OCI-LY7 (cell line): ENCODE measurements at regions not wholly inside any gene's neighbourhood (a gene's known extent, or its start where the extent isn't known, plus 50 kb on each side); places are given as distances from the start of the nearest gene placed in this dataset.

Experiments used
- BruUV-seq: library from RNA; stranded (reverse); fragments of 400-500 nt; replicated peaks from 2 replicates; lab custom pipeline; 2021; lab: Mats Ljungman, UMichigan
- CTCF ChIA-PET: fragments of 300-600 bp; sonication (Branson Sonifier 250); formaldehyde crosslinking; loops from one replicate; lab custom pipeline; 2022; ENCODE audit warnings: antibody characterized with exemption; ENCODE audit not compliant: unreplicated experiment; lab: Charles Lee
- POLR2A ChIA-PET: fragments of 300-600 bp; sonication (Branson Sonifier 250); formaldehyde crosslinking; loops from one replicate; lab custom pipeline; 2022; ENCODE audit warnings: antibody characterized with exemption; lab: Charles Lee
- DNase-seq: peaks from one replicate; pipeline ENCODE4 v3.0.0-alpha.2; 2015; ENCODE audit warnings: low spot score
- H2AFZ ChIP-seq: fragments of 200-600 bp; sonication (generic), shearing (Covaris generic); 2 replicates; pipeline ENCODE4 v1.6.1; 2014; ENCODE audit warnings: mild to moderate bottlenecking, antibody characterized with exemption, low read length, moderate library complexity
- H3K27ac ChIP-seq: fragments of 200-600 bp; sonication (generic); 2 replicates; pipeline ENCODE4 v1.5.1; 2014; ENCODE audit warnings: mixed run types, low read depth, mild to moderate bottlenecking, moderate library complexity, low read length, inconsistent platforms; ENCODE audit not compliant: poor library complexity, severe bottlenecking
- H3K36me3 ChIP-seq: fragments of 200-600 bp; sonication (generic); 2 replicates; pipeline ENCODE4 v1.6.1; 2014; ENCODE audit warnings: mild to moderate bottlenecking, antibody characterized with exemption, low read length, moderate library complexity, mixed read lengths; ENCODE audit not compliant: insufficient read depth
- H3K4me1 ChIP-seq: fragments of 200-600 bp; sonication (generic); 2 replicates; pipeline ENCODE4 v1.5.1; 2014; ENCODE audit warnings: mild to moderate bottlenecking, low read length; ENCODE audit not compliant: insufficient read depth, poor library complexity, severe bottlenecking
- H3K4me2 ChIP-seq: fragments of 200-600 bp; sonication (generic); 2 replicates; pipeline ENCODE4 v1.6.1; 2014; ENCODE audit warnings: mild to moderate bottlenecking, low read length
- H3K4me3 ChIP-seq: fragments of 200-600 bp; sonication (generic); 2 replicates; pipeline ENCODE4 v1.5.1; 2014; ENCODE audit warnings: mild to moderate bottlenecking, low read depth, low read length; ENCODE audit not compliant: poor library complexity, severe bottlenecking
- H3K79me2 ChIP-seq: fragments of 200-600 bp; sonication (generic); 2 replicates; pipeline ENCODE4 v1.6.1; 2016; ENCODE audit warnings: low read depth, mild to moderate bottlenecking, low read length, moderate library complexity, mixed read lengths; ENCODE audit not compliant: insufficient read depth
- H3K9me2 ChIP-seq: fragments of 200-600 bp; sonication (generic); 2 replicates; pipeline ENCODE4 v1.6.1; 2016; ENCODE audit warnings: mild to moderate bottlenecking, low read length, mixed read lengths; ENCODE audit not compliant: insufficient read depth
- H3K9me3 ChIP-seq: fragments of 200-600 bp; sonication (generic); 2 replicates; pipeline ENCODE4 v1.6.1; 2014; ENCODE audit warnings: mild to moderate bottlenecking, mixed run types, low read length, mixed read lengths
- H4K20me1 ChIP-seq: fragments of 200-600 bp; sonication (generic); 2 replicates; pipeline ENCODE4 v1.6.1; 2014; ENCODE audit warnings: mild to moderate bottlenecking, antibody characterized with exemption, low read length, moderate library complexity, mixed read lengths; ENCODE audit not compliant: insufficient read depth
- EZH2phosphoT487 ChIP-seq: fragments of 200-600 bp; sonication (generic); IDR thresholded peaks from 2 replicates; pipeline ENCODE4 v1.6.1; 2018; ENCODE audit warnings: low read depth, borderline replicate concordance, mild to moderate bottlenecking, mixed run types, antibody characterized with exemption, low read length, moderate library complexity, mixed read lengths
- intact Hi-C: fragments of 100-400 bp; cut with micrococcal nuclease; formaldehyde crosslinking; loops from one replicate; pipeline ENCODE4 v1.10.0; 2022; ENCODE audit not compliant: unreplicated experiment
- TF ChIP-seq, protein P1 (sequence below): fragments of 200-600 bp; sonication (generic); conservative IDR thresholded peaks from 2 replicates; pipeline ENCODE4 v1.5.1; 2014; ENCODE audit warnings: mild to moderate bottlenecking, antibody characterized with exemption, low read length, moderate library complexity, mixed read lengths

DNA sequence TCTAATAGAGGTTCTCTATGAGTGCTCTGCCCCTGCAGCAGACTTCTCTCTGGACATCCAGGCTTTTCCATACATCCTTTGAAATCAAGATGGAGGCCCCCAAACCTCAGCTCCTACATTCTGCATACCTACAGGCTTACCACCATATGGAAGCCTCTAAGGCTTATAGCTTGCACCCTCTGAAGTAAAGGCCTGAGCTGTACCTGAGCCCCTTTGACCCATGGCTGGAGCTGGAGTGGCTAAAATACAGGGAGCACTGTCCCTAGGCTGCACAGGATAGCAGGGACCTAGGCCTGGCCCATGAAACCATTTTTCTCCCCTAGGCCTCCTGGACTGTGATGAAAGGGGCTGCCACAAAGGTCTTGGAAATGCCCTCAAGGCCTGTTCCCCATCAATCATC is 1086.1 kb upstream of the MIR17HG start:
- no peaks in the 10 kb centered on the region for H3K4me1 ChIP-seq
- no peaks in the 10 kb centered on the region for H4K20me1 ChIP-seq
- no peak for DNase-seq
- H3K79me2 ChIP-seq = no peaks in the 10 kb centered on the region
- TF ChIP-seq, protein P1, sequence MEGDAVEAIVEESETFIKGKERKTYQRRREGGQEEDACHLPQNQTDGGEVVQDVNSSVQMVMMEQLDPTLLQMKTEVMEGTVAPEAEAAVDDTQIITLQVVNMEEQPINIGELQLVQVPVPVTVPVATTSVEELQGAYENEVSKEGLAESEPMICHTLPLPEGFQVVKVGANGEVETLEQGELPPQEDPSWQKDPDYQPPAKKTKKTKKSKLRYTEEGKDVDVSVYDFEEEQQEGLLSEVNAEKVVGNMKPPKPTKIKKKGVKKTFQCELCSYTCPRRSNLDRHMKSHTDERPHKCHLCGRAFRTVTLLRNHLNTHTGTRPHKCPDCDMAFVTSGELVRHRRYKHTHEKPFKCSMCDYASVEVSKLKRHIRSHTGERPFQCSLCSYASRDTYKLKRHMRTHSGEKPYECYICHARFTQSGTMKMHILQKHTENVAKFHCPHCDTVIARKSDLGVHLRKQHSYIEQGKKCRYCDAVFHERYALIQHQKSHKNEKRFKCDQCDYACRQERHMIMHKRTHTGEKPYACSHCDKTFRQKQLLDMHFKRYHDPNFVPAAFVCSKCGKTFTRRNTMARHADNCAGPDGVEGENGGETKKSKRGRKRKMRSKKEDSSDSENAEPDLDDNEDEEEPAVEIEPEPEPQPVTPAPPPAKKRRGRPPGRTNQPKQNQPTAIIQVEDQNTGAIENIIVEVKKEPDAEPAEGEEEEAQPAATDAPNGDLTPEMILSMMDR = no peak
- no peak for TF ChIP-seq EZH2phosphoT487
- H3K9me3 ChIP-seq = 0 out of 2 replicates have a peak, but pooled peaks cover 6% of the 10 kb centered on the region
- no peak overlapping the region for H3K27ac ChIP-seq
- no peaks in the 10 kb centered on the region for H3K36me3 ChIP-seq
- intact Hi-C loops = no loop called here
- H3K9me2 ChIP-seq = no peaks in the 10 kb centered on the region
- no peak overlapping the region for H3K4me3 ChIP-seq
- ChIA-PET POLR2A (interaction anchor here (0.6 to 1.1 kb wide), 3 partner anchors 10 to 24 kb away, joined by 3 to 4 read pairs (median 3); no protein-coding TSS in a partner anchor), CTCF (no interaction called here)
- H3K4me2 ChIP-seq = no peak overlapping the region
- no TSS peak for BruUV-seq
- no peak overlapping the region for H2AFZ ChIP-seq

DNA sequence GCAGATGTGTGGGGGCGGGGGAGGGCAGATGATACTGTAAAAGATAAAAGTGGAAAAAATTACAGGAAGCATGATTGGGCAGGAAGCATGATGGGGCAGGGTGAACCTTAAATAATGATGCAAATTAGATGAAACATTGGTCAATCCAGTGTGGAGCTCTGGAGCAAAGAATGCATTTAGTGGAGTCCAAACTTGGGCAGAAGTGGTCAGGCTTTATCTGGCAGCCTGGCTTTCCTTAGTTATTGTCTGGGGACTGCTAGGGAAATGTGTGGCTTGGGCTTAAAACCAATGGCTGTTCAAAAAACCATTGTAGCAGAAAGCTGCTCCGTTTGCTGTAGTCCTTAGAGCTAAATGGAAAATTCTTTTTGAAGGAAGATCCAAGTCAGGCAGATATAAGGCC is 1077.3 kb upstream of the MIR17HG start:
- H3K4me3 ChIP-seq = no peak overlapping the region
- 0 out of 2 replicates have a peak, but pooled peaks cover 3% of the 10 kb centered on the region for H3K9me2 ChIP-seq
- BruUV-seq = no TSS peak
- TF ChIP-seq, protein P1 = no peak
- no peak for TF ChIP-seq EZH2phosphoT487
- H3K4me2 ChIP-seq = no peak overlapping the region
- H3K36me3 ChIP-seq = no peaks in the 10 kb centered on the region
- H4K20me1 ChIP-seq = no peaks in the 10 kb centered on the region
- no peak overlapping the region for H3K27ac ChIP-seq
- intact Hi-C loops = no loop called here
- no peak overlapping the region for H2AFZ ChIP-seq
- no peaks in the 10 kb centered on the region for H3K79me2 ChIP-seq
- CTCF ChIA-PET = no interaction called here
- H3K4me1 ChIP-seq = no peaks in the 10 kb centered on the region
- POLR2A ChIA-PET = interaction anchor here (0.9 to 3.4 kb wide), 6 partner anchors 10 to 49 kb away, joined by 3 to 20 read pairs (median 4); no protein-coding TSS in a partner anchor
- no peak for DNase-seq
- H3K9me3 ChIP-seq = peaks cover 23% of the 10 kb centered on the region; the same call in 1 of the 2 replicates

DNA sequence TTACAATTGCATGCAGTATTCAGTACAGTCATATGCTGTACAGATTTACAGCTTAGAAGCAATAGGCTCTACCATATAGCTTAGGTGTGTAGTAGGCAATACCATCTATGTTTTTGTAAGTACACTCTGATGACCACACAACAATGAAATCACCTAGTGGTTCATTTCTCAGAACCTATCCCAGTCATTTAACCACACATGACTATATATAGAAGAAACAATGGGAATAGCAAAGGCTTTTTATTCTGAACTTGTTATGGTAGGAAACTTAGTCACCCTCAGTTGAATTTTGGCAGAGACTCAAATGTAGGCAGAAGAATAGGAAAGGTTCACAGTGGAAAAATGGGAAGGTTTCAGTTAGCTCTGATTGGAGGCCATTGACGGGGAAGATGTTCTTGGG is 1075.1 kb upstream of the MIR17HG start:
- Histone ChIP-seq H3K4me3 (no peak overlapping the region), H3K9me2 (0 out of 2 replicates have a peak, but pooled peaks cover 3% of the 10 kb centered on the region), H3K4me1 (no peaks in the 10 kb centered on the region), H3K36me3 (no peaks in the 10 kb centered on the region), H4K20me1 (no peaks in the 10 kb centered on the region), H2AFZ (no peak overlapping the region), H3K4me2 (no peak overlapping the region), H3K27ac (no peak overlapping the region), H3K9me3 (peaks cover 23% of the 10 kb centered on the region; the same call in 1 of the 2 replicates), H3K79me2 (no peaks in the 10 kb centered on the region)
- ChIA-PET CTCF (no interaction called here), POLR2A (interaction anchor here (0.9 to 3.4 kb wide), 3 partner anchors 8 to 87 kb away, joined by 3 to 20 read pairs (median 4); no protein-coding TSS in a partner anchor)
- DNase-seq = no peak
- TF ChIP-seq, protein P1 = no peak
- TF ChIP-seq EZH2phosphoT487 = no peak
- BruUV-seq = no TSS peak
- intact Hi-C loops = no loop called here
